ENCODE measurements at regions not wholly inside any gene's neighbourhood (a gene's known extent, or its start where the extent isn't known, plus 50 kb on each side); places are given as distances from the start of the nearest gene placed in this dataset.
"Not testable (repeated sequence)": the region's sequence is repeated elsewhere in the genome, so short reads cannot be mapped to it uniquely, and the experiment has no call there.

GRCh38 chr4:85177679-85178078 lies 211.2 kb upstream of the WDFY3 start:
- in situ Hi-C loops (cut with MboI; ENCODE audit: low sequenced_read_pairs in 4 of 4) = no loop called here
- Histone ChIP-seq H3K4me1 (no peaks in the 10 kb centered on the region), H3K36me3 (no peaks in the 10 kb centered on the region), H3K4me3 (no peak overlapping the region), H3K27ac (no peak overlapping the region), H3K9me3 (no peaks in the 10 kb centered on the region), H3K27me3 (no peaks in the 10 kb centered on the region)
- TF ChIP-seq CTCF (IDR thresholded peaks at IDR 0.05 in 4 of 5, conservative IDR thresholded peaks at IDR 0.05 in 1 of 5) (no peak), POLR2A (IDR thresholded peaks at IDR 0.05) (no peak)
- intact Hi-C loops (cut with DNase I; ENCODE audit: low total_unique reads) = no loop called here
- DNase-seq (no peak), ATAC-seq (no peak)

DNA sequence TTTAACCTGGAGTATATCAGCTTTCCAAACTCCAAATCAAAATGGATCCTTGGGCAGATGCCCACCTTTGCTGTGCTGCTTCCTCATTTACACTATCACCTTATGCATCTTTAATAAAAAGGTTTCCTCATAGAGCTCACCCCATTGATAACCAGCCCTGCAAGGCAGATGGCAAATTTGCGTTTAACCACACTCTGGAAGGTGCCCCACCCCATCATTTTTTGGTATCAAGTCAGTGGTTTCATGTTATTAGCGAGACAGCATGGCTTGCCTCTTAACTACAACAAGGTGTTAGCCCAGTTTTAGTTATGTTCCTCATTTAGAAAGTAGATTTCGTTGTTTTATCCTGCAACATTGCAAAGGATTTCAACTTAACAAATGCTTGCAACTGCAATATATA lies 214.0 kb upstream of the WDFY3 start:
- no peak overlapping the region for H3K4me3 ChIP-seq
- H3K36me3 ChIP-seq = no peaks in the 10 kb centered on the region
- H3K9me3 ChIP-seq = no peaks in the 10 kb centered on the region
- intact Hi-C loops (cut with DNase I; ENCODE audit: low total_unique reads) = no loop called here
- H3K4me1 ChIP-seq = no peaks in the 10 kb centered on the region
- no peak overlapping the region for H3K27ac ChIP-seq
- H3K27me3 ChIP-seq = no peaks in the 10 kb centered on the region
- ATAC-seq (no peak), DNase-seq (no peak)
- TF ChIP-seq POLR2A (IDR thresholded peaks at IDR 0.05) (no peak), CTCF (IDR thresholded peaks at IDR 0.05 in 4 of 5, conservative IDR thresholded peaks at IDR 0.05 in 1 of 5) (no peak)
- in situ Hi-C loops (cut with MboI; ENCODE audit: low sequenced_read_pairs in 4 of 4) = no loop called here

DNA sequence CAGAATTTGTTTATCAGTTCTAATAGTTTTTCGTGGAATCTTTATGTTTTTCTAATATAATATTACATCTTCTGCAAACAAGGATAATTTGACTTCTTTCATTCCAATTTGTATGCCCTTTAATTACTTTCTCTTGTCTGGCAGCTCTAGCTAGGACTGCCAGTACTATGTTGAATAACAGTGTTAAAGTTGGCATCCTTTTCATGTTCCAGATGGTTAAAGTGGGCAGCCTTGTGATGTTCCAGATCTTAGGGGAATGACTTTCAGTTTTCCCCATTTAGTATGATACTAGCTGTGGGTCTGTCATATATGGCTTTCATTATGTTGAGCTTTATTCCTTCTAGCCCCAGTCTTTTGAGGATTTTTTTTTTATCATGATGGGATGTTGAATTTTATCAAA lies 220.6 kb upstream of the WDFY3 start:
- ATAC-seq = no peak

GRCh38 chr4:85196015-85196414 lies 229.5 kb upstream of the WDFY3 start:
- H3K4me3 ChIP-seq; DNase-seq; H3K9me3 ChIP-seq; H3K27me3 ChIP-seq; in situ Hi-C loops (cut with MboI; ENCODE audit: low sequenced_read_pairs in 4 of 4); ATAC-seq; H3K4me1 ChIP-seq; intact Hi-C loops (cut with DNase I; ENCODE audit: low total_unique reads); H3K27ac ChIP-seq; H3K36me3 ChIP-seq: not testable (repeated sequence)

More for the DNA sequence above, 220.6 kb upstream of the WDFY3 start:
- Histone ChIP-seq H3K4me3 (no peak overlapping the region), H3K27ac (no peak overlapping the region), H3K27me3 (no peaks in the 10 kb centered on the region), H3K9me3 (no peaks in the 10 kb centered on the region), H3K36me3 (no peaks in the 10 kb centered on the region), H3K4me1 (no peaks in the 10 kb centered on the region)
- in situ Hi-C loops (cut with MboI; ENCODE audit: low sequenced_read_pairs in 4 of 4) = no loop called here
- no peak for TF ChIP-seq POLR2A (IDR thresholded peaks at IDR 0.05)
- TF ChIP-seq CTCF (IDR thresholded peaks at IDR 0.05 in 4 of 5, conservative IDR thresholded peaks at IDR 0.05 in 1 of 5) = no peak
- DNase-seq = no peak
- intact Hi-C loops (cut with DNase I; ENCODE audit: low total_unique reads) = no loop called here

GRCh38 chr4:85200106-85200505 lies 233.6 kb upstream of the WDFY3 start:
- intact Hi-C loops (cut with DNase I; ENCODE audit: low total_unique reads) = no loop called here
- ATAC-seq = no peak
- no peak for DNase-seq
- Histone ChIP-seq H3K27me3 (no peaks in the 10 kb centered on the region), H3K4me3 (no peak overlapping the region), H3K36me3 (no peaks in the 10 kb centered on the region), H3K4me1 (no peaks in the 10 kb centered on the region), H3K27ac (no peak overlapping the region), H3K9me3 (no peaks in the 10 kb centered on the region)
- TF ChIP-seq CTCF (IDR thresholded peaks at IDR 0.05 in 4 of 5, conservative IDR thresholded peaks at IDR 0.05 in 1 of 5) (no peak), POLR2A (IDR thresholded peaks at IDR 0.05) (no peak)
- in situ Hi-C loops (cut with MboI; ENCODE audit: low sequenced_read_pairs in 4 of 4) = no loop called here
